Activated CD4-positive, alpha-beta T cell treated with anti-CD3 and anti-CD28 coated beads, Interleukin-2, amount 10 ng/mL, durations not matched to agents 24 days and 14 days (primary cell): ENCODE measurements at regions not wholly inside any gene's neighbourhood (a gene's known extent, or its start where the extent isn't known, plus 50 kb on each side); places are given as distances from the start of the nearest gene placed in this dataset.

Experiments used
- DNase-seq: peaks from one replicate; pipeline ENCODE4 v3.0.0; 2022
- H3K27ac Mint-ChIP-seq: one replicate; pipeline ENCODE4 v1.8.0; 2022; ENCODE audit warnings: mild to moderate bottlenecking, mixed read lengths
- H3K27me3 Mint-ChIP-seq: one replicate; pipeline ENCODE4 v1.8.0; 2022; ENCODE audit warnings: mixed read lengths
- H3K36me3 Mint-ChIP-seq: one replicate; pipeline ENCODE4 v1.8.0; 2022; ENCODE audit warnings: low read depth, mild to moderate bottlenecking, mixed read lengths
- H3K4me1 Mint-ChIP-seq: one replicate; pipeline ENCODE4 v1.8.0; 2021; ENCODE audit warnings: mixed read lengths
- H3K4me3 Mint-ChIP-seq: one replicate; pipeline ENCODE4 v1.8.0; 2022; ENCODE audit warnings: mild to moderate bottlenecking, moderate library complexity, mixed read lengths
- H3K9me3 Mint-ChIP-seq: one replicate; pipeline ENCODE4 v1.8.0; 2021; ENCODE audit warnings: mixed read lengths
- intact Hi-C: fragments of 100-400 bp; cut with micrococcal nuclease; formaldehyde crosslinking; loops from one replicate; pipeline ENCODE4 v1.15.1; 2023

DNA sequence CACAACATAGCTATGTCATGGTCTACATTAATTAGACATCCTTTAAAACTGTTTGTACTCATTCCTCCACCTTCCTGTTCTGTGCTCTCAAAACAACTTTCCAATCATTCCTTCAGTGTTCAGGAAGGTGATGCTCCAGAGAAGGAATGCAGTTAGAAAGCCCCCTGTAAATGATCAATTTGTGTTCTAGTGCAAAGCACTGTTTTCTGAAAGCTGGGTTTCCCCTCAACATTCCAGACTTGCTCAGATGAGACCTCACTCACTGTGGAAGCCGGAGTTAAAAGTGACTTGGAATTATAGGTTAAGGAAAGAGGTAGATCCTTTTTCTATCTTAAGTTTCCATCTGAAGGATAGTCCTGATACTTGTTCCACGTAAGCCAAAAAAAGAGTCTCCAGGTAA, 95.9 kb downstream of the BMP2 start:
- no peaks in the 10 kb centered on the region for H3K9me3 Mint-ChIP-seq
- no peak for DNase-seq
- intact Hi-C loops, result no loop called here
- no peaks in the 10 kb centered on the region for H3K36me3 Mint-ChIP-seq
- H3K4me3 Mint-ChIP-seq, result no peak overlapping the region
- H3K27ac Mint-ChIP-seq, result no peak overlapping the region
- no peaks in the 10 kb centered on the region for H3K27me3 Mint-ChIP-seq
- no peaks in the 10 kb centered on the region for H3K4me1 Mint-ChIP-seq

DNA sequence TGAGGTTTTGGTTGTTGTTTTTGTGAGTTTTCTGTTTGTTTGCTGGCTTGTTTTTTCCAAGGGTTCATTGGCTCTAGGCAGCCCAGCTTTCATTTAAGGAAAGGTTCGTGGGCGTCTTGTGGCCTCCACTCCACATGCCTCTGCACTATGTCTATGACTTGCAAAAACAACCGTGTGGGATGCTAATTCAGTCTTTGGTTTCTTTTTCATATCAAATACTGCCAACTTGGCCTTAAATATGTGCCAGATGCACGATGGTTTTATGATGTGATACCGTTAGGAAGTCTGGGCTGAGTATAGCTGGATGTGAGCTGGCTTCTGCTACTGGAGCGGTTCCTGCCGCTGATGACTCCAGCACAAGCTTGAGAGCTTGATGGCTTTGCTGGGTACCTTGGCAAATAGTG, 96.3 kb downstream of the BMP2 start:
- Mint-ChIP-seq H3K4me3 (no peak overlapping the region), H3K36me3 (no peaks in the 10 kb centered on the region), H3K9me3 (no peaks in the 10 kb centered on the region), H3K27ac (no peak overlapping the region), H3K27me3 (no peaks in the 10 kb centered on the region), H3K4me1 (no peaks in the 10 kb centered on the region)
- no peak for DNase-seq
- intact Hi-C loops, result no loop called here

DNA sequence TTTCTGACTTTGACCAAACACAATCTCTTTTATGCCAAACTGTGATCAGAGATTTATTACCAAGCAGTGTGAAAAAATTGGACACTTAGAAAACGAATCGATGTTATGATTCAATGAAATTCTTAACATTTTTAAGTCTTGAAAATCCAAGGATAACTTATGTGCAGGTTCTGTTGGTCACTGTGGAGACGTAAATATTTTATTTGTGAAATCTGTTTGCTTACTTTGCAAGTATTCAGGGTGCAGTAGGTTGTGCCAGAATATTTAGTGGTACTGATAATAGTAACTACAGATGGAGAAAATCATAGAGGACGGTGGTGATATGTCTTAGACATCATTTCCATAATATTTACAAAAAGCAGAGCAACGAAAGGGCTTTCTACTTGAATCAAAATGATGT, 97.3 kb downstream of the BMP2 start:
- no peaks in the 10 kb centered on the region for H3K36me3 Mint-ChIP-seq
- H3K27me3 Mint-ChIP-seq, result no peaks in the 10 kb centered on the region
- H3K4me3 Mint-ChIP-seq, result no peak overlapping the region
- no peak for DNase-seq
- no peaks in the 10 kb centered on the region for H3K9me3 Mint-ChIP-seq
- intact Hi-C loops, result no loop called here
- no peak overlapping the region for H3K27ac Mint-ChIP-seq
- H3K4me1 Mint-ChIP-seq, result no peaks in the 10 kb centered on the region

DNA sequence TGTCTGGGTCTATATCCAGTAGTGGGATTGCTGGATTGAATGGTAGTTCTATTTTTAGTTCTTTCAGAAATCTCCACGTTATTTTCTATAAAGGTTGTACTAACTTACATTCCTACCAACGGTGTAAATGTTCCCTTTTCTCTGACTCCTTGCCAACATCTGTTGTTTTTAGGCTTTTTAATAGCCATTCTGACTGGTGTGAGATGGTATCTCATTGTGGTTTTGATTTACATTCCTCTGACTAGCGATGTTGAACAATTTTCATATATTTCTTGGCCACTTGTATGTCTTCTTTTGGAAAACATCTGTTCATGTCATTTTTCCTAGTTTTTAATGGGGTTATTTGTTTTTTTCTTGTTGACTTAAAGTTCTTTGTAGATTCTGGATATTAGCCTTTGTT, 99.3 kb downstream of the BMP2 start:
- intact Hi-C loops, result no loop called here
- no peaks in the 10 kb centered on the region for H3K9me3 Mint-ChIP-seq

DNA sequence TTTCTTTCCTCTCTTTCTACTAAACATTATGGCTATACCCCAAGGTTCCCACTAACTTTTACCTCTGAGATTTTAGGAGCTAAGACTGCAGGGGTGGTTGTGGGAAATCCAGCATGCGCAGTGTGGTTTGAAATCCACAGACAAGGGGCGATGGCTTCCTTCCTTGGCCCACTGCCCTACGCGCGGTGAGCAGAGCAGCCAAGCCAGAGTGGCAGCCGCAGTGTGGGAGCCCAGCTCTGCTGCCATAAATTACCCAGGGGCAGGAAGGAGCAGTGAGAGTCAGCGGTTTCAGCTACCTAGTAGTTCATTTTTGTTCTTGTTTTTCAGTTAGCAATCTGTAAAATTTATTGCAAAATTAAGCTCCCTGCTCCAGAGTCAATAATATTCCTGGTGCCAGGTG, 101.4 kb downstream of the BMP2 start:
- intact Hi-C loops, result no loop called here
- Mint-ChIP-seq H3K4me1 (no peaks in the 10 kb centered on the region), H3K4me3 (no peak overlapping the region), H3K9me3 (no peaks in the 10 kb centered on the region), H3K36me3 (no peaks in the 10 kb centered on the region), H3K27me3 (no peaks in the 10 kb centered on the region), H3K27ac (no peak overlapping the region)
- no peak for DNase-seq

More for the DNA sequence above, 99.3 kb downstream of the BMP2 start:
- Mint-ChIP-seq H3K4me1 (no peaks in the 10 kb centered on the region), H3K27me3 (no peaks in the 10 kb centered on the region), H3K4me3 (no peak overlapping the region), H3K27ac (no peak overlapping the region), H3K36me3 (no peaks in the 10 kb centered on the region)
- DNase-seq, result no peak

DNA sequence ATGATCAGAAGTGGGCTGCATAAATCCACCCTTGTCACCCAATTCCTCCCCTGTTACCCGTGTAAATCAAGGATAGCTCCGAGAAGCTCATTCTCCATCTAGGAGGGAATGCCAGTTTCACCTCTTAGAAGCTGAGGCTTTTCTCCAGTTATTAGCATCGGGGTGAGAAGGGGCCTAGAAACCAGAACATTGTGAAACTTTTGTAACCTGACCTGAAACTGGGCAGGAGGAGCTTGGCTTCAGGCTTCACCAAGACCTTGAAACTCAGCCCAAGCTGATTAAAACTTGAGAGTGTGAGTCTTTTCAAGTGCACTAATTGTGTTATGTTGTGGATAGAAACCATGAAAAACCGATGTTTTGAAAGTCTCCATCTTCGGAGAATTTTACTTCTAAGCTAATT, 103.1 kb downstream of the BMP2 start:
- Mint-ChIP-seq H3K4me1 (no peaks in the 10 kb centered on the region), H3K4me3 (no peak overlapping the region), H3K27me3 (no peaks in the 10 kb centered on the region), H3K9me3 (no peaks in the 10 kb centered on the region), H3K36me3 (no peaks in the 10 kb centered on the region), H3K27ac (no peak overlapping the region)
- DNase-seq, result no peak
- intact Hi-C loops, result no loop called here

DNA sequence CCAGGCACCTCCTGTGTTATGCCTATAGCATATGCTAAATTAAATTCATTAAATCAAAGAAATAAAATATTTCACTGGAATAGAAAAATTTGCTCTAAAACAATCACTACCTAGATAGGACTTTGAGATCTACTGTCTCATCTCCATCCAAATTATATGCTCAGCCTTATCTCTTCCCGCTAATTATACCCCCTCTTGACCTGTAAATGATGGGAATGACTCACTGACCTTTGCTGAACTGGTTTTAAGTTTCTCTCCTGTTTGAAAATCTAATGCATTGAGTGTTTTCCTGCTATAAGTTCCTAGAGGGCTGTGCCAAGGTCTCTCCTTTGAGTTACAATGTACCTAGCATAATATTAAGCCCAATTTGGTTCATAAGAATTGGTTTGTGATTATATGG, 110.1 kb downstream of the BMP2 start:
- Mint-ChIP-seq H3K9me3 (peaks cover 6% of the 10 kb centered on the region), H3K4me1 (no peaks in the 10 kb centered on the region), H3K4me3 (no peak overlapping the region), H3K27me3 (no peaks in the 10 kb centered on the region), H3K36me3 (no peaks in the 10 kb centered on the region), H3K27ac (no peak overlapping the region)
- intact Hi-C loops, result no loop called here
- DNase-seq, result no peak

DNA sequence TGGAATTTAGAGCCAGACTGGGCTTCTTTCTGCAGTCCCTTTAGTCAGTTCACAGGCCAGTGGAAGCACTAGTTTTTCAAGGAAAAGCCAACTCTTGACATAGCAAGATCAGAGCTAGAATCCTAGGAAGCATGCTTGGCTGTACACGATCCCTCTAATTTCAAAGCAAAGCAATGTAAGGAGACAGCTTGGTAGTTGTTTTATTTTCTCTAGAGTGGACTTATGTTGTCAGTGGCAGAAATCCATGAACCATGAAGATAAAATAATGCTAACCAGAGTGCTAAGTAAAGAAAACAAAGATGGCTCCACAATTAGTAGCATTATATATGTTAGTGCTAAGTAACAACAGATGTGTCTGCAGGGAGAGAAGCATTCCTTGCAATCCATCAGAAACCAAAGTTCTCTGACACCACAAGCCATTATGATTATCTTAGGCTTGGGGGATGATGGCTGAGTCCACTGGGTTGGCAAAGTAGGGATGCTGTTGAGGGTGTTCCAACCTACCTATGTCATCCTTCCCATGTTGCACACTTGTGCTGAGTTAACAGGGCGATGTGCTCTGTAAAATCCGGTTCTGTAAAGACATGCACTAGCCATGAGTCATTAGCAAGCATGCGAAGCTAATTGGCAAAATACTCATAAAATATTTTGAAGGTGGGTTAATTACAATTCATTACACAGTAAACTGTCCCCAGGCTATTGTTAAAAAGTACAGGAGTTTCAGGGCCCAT, 115.2 kb downstream of the BMP2 start:
- intact Hi-C loops, result no loop called here
- Mint-ChIP-seq H3K9me3 (peaks cover 5% of the 10 kb centered on the region), H3K4me3 (no peak overlapping the region), H3K27ac (no peak overlapping the region), H3K27me3 (no peaks in the 10 kb centered on the region), H3K36me3 (no peaks in the 10 kb centered on the region), H3K4me1 (no peaks in the 10 kb centered on the region)
- DNase-seq, result no peak

DNA sequence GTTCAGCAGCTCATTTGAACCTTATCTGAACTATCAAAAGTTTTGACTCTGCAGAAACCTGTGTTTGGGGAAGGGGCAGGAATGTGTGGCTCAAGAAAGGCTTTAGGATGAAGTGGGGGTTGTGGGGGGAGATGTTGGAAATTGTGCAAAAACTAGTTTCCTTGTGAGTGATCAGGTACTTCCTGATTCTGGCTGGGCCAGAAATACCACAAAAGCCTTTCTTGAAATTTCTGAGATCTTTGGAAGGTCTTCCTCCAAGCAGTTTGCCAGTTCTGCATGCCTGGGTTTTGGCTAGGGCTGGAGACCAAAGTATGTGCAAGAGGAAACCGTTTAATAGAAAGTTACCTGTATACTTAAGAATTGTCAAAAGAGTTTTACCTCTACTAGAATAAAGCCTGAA, 116.6 kb downstream of the BMP2 start:
- no peak overlapping the region for H3K27ac Mint-ChIP-seq
- no peaks in the 10 kb centered on the region for H3K36me3 Mint-ChIP-seq
- H3K4me1 Mint-ChIP-seq, result no peaks in the 10 kb centered on the region
- peaks cover 5% of the 10 kb centered on the region for H3K9me3 Mint-ChIP-seq
- intact Hi-C loops, result no loop called here
- H3K4me3 Mint-ChIP-seq, result no peak overlapping the region
- H3K27me3 Mint-ChIP-seq, result no peaks in the 10 kb centered on the region
- no peak for DNase-seq

DNA sequence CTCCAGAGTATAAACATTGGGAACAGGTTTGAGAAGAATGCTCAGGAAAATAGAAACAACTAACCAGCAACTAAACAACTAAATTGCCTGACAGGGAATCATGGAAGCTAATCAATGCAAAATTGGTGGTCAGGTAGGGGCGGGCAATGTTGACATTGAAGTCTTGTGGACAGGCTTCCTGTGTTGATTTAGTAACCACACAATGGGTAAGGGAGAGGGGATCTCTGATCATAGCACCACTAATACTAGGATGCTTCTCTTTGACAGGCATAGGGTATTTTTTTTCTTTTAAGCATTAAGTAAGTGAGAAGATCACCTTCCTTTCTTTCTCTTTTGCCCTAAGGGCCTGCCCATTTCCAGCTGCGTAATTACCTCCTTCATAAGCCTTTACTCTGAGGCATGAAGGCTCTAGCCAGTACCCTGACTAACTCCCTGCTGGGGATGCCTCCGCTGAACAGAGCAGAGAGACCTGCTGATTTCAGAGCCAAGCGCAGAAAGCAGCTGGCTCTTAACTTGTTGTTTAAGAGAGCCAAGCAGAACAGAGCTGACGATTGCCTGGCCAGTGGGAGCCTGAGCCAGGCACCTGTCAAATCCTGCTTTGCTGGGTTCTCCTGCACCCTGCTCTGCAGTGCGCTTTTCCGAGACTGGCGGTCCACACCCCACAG, 118.7 kb downstream of the BMP2 start:
- Mint-ChIP-seq H3K36me3 (no peaks in the 10 kb centered on the region), H3K4me3 (no peak overlapping the region), H3K27ac (no peak overlapping the region), H3K9me3 (peaks cover 5% of the 10 kb centered on the region), H3K27me3 (no peaks in the 10 kb centered on the region), H3K4me1 (no peaks in the 10 kb centered on the region)
- intact Hi-C loops, result no loop called here
- DNase-seq, result no peak

DNA sequence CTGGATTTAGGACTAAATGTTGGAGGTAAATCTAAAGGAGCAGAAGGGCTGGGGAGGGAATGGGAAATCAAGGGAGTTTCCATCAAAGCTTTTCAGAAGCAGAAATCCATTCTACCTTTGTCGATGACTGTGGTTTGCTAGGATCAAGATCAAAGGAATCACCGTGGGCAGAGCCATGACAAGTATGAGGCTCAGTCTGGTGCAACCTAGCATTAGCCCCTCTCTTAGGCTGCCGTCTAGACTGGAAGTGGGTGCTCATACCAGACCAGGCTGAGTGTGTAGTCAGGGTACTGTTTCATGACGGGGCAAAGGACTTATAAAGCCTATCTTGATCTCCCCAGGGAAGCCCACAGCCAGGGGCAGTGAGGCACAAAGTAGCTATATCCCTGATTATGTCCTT, 120.5 kb downstream of the BMP2 start:
- H3K4me3 Mint-ChIP-seq, result no peak overlapping the region
- peaks cover 5% of the 10 kb centered on the region for H3K9me3 Mint-ChIP-seq
- intact Hi-C loops, result no loop called here
- H3K27ac Mint-ChIP-seq, result no peak overlapping the region
- no peaks in the 10 kb centered on the region for H3K4me1 Mint-ChIP-seq
- no peaks in the 10 kb centered on the region for H3K27me3 Mint-ChIP-seq
- no peaks in the 10 kb centered on the region for H3K36me3 Mint-ChIP-seq
- DNase-seq, result no peak

DNA sequence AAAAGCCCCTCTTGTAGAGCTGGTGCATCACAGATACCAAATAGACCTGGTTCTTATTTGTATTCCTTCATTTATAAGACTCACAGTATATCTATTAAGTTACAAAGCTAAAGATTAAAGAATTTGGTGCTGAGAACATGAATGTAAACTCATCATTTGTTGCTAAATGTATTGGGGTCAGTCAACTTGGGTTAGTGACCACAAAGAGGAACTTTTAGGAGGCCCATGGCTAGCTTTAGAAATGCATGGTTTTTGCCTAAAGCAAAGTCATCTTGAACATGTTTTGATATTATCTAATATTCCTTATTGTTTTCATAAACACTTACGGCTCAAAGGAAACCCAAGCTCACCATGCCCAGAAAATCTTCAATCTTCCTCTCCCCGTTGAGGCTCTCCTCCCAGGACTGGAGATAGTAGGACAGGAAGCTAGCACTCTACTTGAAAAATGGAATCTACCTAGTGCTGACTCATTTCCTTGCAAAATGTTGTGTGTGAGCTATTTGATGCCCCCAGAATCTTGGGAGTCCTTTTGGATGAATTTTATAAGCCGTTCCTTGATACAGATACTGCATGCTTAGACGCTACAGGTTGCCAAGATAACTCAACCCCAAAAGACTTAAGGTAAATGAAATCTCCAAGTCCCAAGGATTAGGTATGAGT, 121.4 kb downstream of the BMP2 start:
- no peak overlapping the region for H3K27ac Mint-ChIP-seq
- H3K27me3 Mint-ChIP-seq, result no peaks in the 10 kb centered on the region
- no peak for DNase-seq
- intact Hi-C loops, result no loop called here
- H3K36me3 Mint-ChIP-seq, result no peaks in the 10 kb centered on the region
- H3K4me1 Mint-ChIP-seq, result no peaks in the 10 kb centered on the region
- peaks cover 5% of the 10 kb centered on the region for H3K9me3 Mint-ChIP-seq
- H3K4me3 Mint-ChIP-seq, result no peak overlapping the region

DNA sequence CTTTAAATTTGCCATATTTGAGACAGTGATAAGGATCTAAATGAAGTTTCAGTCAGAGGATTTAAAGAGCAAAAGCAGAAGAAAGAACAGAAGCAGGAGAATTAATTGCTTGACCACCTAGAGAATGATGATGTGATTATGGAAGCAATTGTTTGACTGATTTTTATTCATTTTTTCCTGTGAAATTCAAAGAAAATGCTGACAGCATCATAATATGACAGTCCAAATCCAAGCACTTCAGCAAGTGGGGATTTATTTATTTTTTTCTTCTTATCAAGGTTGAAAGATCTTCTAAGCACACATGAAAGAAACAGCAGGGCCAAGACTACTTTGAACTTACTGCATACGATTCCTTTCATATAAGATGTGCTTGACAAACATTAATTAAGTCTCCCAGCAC, 125.2 kb downstream of the BMP2 start:
- DNase-seq, result no peak
- Mint-ChIP-seq H3K36me3 (no peaks in the 10 kb centered on the region), H3K27me3 (no peaks in the 10 kb centered on the region), H3K4me3 (no peak overlapping the region), H3K9me3 (peaks cover 4% of the 10 kb centered on the region), H3K27ac (no peak overlapping the region), H3K4me1 (no peaks in the 10 kb centered on the region)
- intact Hi-C loops, result no loop called here

DNA sequence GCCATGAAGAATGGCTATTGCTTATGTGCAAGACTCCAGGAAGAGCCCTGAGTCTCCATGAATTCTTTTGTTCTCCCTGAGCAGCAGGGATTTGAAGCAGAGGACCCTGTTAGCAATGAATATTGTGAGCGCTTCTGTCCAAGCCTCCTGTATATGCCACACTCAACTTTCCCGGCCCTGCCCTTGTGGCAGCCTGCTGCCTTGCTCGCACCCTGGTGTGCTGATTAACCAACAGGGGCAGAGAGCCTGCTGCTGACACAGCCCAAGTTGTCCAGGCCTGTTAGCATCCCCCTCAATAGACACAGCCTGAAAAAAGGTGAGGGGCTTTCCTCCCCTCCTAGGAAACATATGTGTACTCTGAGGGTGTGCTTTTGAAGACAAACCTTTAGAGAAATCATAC, 131.4 kb downstream of the BMP2 start:
- intact Hi-C loops, result no loop called here

More for the DNA sequence above, 131.4 kb downstream of the BMP2 start:
- Mint-ChIP-seq H3K36me3 (no peaks in the 10 kb centered on the region), H3K4me3 (no peak overlapping the region), H3K27ac (no peak overlapping the region), H3K27me3 (no peaks in the 10 kb centered on the region), H3K4me1 (no peaks in the 10 kb centered on the region), H3K9me3 (peaks cover 7% of the 10 kb centered on the region)
- DNase-seq, result no peak
